HCT116 (cell line): ENCODE measurements at regions not wholly inside any gene's neighbourhood (a gene's known extent, or its start where the extent isn't known, plus 50 kb on each side); places are given as distances from the start of the nearest gene placed in this dataset.

Experiments used
- CBX3 ChIP-seq: IDR thresholded peaks from 2 replicates; pipeline ENCODE4 v1.6.1; 2012; ENCODE audit warnings: low read depth
- CEBPB ChIP-seq: IDR thresholded peaks from 2 replicates; pipeline ENCODE4 v1.6.1; 2012; ENCODE audit warnings: low read depth
- ELF1 ChIP-seq: IDR thresholded peaks from 2 replicates; pipeline ENCODE4 v1.6.1; 2012; ENCODE audit warnings: low read depth, borderline replicate concordance
- EZH2 ChIP-seq: fragments of 200-600 bp; sonication (generic); IDR thresholded peaks from 2 replicates; pipeline ENCODE4 v1.6.1; 2017; ENCODE audit warnings: antibody characterized with exemption, mixed run types
- EZH2phosphoT487 ChIP-seq: fragments of 200-600 bp; IDR thresholded peaks from 2 replicates; pipeline ENCODE4 v1.6.1; 2018; ENCODE audit warnings: antibody characterized with exemption, borderline replicate concordance
- FOSL1 ChIP-seq: IDR thresholded peaks from 2 replicates; pipeline ENCODE4 v1.6.1; 2012; ENCODE audit warnings: low read depth
- POLR2A ChIP-seq: IDR thresholded peaks from 2 replicates; pipeline ENCODE4 v1.7.0; 2011; ENCODE audit warnings: borderline replicate concordance; ENCODE audit not compliant: insufficient read depth, insufficient read length; ENCODE audit errors: extremely low read depth
- POLR2AphosphoS5 ChIP-seq: IDR thresholded peaks from 2 replicates; pipeline ENCODE4 v1.6.1; 2011; ENCODE audit warnings: mild to moderate bottlenecking, low read depth, low read length, moderate library complexity
- RAD21 ChIP-seq: IDR thresholded peaks from 2 replicates; pipeline ENCODE4 v1.6.1; 2012; ENCODE audit warnings: low read depth, mild to moderate bottlenecking
- YY1 ChIP-seq: IDR thresholded peaks from 2 replicates; pipeline ENCODE4 v1.6.1; 2011; ENCODE audit warnings: low read length, low read depth, moderate library complexity, mild to moderate bottlenecking; ENCODE audit not compliant: insufficient replicate concordance; ENCODE audit errors: extremely low read depth
- TF ChIP-seq, protein P1 (sequence below): IDR thresholded peaks from 2 replicates; pipeline ENCODE4 v1.6.1; 2012; ENCODE audit warnings: low read depth
- TF ChIP-seq, protein P2 (sequence below), 3 experiments: fragments of 200-600 bp in 1 of 3; sonication (generic) in 1 of 3; IDR thresholded peaks in 2 of 3; conservative IDR thresholded peaks in 1 of 3; 2 replicates each; pipeline ENCODE4 v1.5.1; 2012 to 2017; ENCODE audit warnings: low read depth in 2 of 3, low read length in 2 of 3, antibody characterized with exemption in 1 of 3, borderline replicate concordance in 1 of 3, control low read depth in 1 of 3, mild to moderate bottlenecking in 1 of 3, mixed read lengths in 1 of 3, mixed run types in 1 of 3, moderate library complexity in 1 of 3; ENCODE audit not compliant: insufficient read depth in 1 of 3
- TF ChIP-seq, protein P3 (sequence below): IDR thresholded peaks from 2 replicates; pipeline ENCODE4 v1.6.1; 2012

DNA sequence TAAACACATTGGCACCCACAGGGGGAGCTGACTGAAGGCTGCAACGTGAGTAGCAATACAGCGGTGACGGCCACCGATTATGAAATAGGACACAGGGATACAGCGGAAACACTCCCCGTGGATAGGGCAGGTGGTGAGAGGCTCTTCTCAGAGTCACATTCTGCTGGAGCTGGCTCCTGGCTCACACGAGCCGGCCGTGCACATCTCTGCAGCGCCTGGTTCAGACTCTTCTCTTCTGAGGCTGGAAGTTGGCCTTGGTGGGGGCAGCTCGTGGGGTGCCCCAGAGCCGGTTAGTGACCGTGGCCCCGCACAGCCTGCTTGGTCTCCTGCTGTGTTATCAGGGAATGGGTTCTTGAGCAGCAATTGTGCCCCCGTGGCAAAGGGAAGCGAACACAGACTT is 61.3 kb upstream of the EN2 start:
- TF ChIP-seq EZH2phosphoT487 (no peak), POLR2AphosphoS5 (no peak), YY1 (no peak), CEBPB (no peak), FOSL1 (no peak), POLR2A (no peak), CBX3 (no peak), ELF1 (no peak), RAD21 (no peak), EZH2 (no peak)
- TF ChIP-seq, protein P1, sequence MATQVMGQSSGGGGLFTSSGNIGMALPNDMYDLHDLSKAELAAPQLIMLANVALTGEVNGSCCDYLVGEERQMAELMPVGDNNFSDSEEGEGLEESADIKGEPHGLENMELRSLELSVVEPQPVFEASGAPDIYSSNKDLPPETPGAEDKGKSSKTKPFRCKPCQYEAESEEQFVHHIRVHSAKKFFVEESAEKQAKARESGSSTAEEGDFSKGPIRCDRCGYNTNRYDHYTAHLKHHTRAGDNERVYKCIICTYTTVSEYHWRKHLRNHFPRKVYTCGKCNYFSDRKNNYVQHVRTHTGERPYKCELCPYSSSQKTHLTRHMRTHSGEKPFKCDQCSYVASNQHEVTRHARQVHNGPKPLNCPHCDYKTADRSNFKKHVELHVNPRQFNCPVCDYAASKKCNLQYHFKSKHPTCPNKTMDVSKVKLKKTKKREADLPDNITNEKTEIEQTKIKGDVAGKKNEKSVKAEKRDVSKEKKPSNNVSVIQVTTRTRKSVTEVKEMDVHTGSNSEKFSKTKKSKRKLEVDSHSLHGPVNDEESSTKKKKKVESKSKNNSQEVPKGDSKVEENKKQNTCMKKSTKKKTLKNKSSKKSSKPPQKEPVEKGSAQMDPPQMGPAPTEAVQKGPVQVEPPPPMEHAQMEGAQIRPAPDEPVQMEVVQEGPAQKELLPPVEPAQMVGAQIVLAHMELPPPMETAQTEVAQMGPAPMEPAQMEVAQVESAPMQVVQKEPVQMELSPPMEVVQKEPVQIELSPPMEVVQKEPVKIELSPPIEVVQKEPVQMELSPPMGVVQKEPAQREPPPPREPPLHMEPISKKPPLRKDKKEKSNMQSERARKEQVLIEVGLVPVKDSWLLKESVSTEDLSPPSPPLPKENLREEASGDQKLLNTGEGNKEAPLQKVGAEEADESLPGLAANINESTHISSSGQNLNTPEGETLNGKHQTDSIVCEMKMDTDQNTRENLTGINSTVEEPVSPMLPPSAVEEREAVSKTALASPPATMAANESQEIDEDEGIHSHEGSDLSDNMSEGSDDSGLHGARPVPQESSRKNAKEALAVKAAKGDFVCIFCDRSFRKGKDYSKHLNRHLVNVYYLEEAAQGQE: no peak
- TF ChIP-seq, protein P2, sequence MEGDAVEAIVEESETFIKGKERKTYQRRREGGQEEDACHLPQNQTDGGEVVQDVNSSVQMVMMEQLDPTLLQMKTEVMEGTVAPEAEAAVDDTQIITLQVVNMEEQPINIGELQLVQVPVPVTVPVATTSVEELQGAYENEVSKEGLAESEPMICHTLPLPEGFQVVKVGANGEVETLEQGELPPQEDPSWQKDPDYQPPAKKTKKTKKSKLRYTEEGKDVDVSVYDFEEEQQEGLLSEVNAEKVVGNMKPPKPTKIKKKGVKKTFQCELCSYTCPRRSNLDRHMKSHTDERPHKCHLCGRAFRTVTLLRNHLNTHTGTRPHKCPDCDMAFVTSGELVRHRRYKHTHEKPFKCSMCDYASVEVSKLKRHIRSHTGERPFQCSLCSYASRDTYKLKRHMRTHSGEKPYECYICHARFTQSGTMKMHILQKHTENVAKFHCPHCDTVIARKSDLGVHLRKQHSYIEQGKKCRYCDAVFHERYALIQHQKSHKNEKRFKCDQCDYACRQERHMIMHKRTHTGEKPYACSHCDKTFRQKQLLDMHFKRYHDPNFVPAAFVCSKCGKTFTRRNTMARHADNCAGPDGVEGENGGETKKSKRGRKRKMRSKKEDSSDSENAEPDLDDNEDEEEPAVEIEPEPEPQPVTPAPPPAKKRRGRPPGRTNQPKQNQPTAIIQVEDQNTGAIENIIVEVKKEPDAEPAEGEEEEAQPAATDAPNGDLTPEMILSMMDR (IDR thresholded peaks at IDR 0.05 in 2 of 3, conservative IDR thresholded peaks at IDR 0.05 in 1 of 3; ENCODE audit: borderline replicate concordance in 1 of 3, insufficient read depth in 1 of 3, low read depth in 2 of 3, low read length in 2 of 3): no peak
- TF ChIP-seq, protein P3, sequence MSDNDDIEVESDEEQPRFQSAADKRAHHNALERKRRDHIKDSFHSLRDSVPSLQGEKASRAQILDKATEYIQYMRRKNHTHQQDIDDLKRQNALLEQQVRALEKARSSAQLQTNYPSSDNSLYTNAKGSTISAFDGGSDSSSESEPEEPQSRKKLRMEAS: no peak
